Progenitor cell of endocrine pancreas (in vitro differentiated cells): ENCODE measurements at regions not wholly inside any gene's neighbourhood (a gene's known extent, or its start where the extent isn't known, plus 50 kb on each side); places are given as distances from the start of the nearest gene placed in this dataset.
A peak's percentile ranks its signal among the peaks of the same experiment; 100 is the strongest.

Experiments used
- DNase-seq: peaks from one replicate; pipeline ENCODE4 v3.0.0; 2021; ENCODE audit warnings: low spot score; ENCODE audit not compliant: unreplicated experiment
- H3K27ac Mint-ChIP-seq: 2 replicates; pipeline ENCODE4 v1.8.0; 2021; ENCODE audit warnings: mild to moderate bottlenecking, moderate library complexity, mixed read lengths
- H3K27me3 Mint-ChIP-seq: 2 replicates; pipeline ENCODE4 v1.8.0; 2021; ENCODE audit warnings: mixed read lengths
- H3K36me3 Mint-ChIP-seq: 2 replicates; pipeline ENCODE4 v1.8.0; 2022; ENCODE audit warnings: mixed read lengths; ENCODE audit not compliant: insufficient read depth
- H3K4me1 Mint-ChIP-seq: 2 replicates; pipeline ENCODE4 v1.8.0; 2021; ENCODE audit warnings: low read depth, mixed read lengths
- H3K4me3 Mint-ChIP-seq: 2 replicates; pipeline ENCODE4 v1.8.0; 2021; ENCODE audit warnings: low read depth, mild to moderate bottlenecking, moderate library complexity, mixed read lengths
- H3K9me3 Mint-ChIP-seq: 2 replicates; pipeline ENCODE4 v1.8.0; 2021; ENCODE audit warnings: low read depth, mixed read lengths
- CTCF ChIP-seq: fragments of 200-600 bp; sonication (generic); IDR thresholded peaks from one replicate; pipeline ENCODE4 v1.5.0; 2021; ENCODE audit warnings: antibody characterized with exemption, mild to moderate bottlenecking; ENCODE audit not compliant: unreplicated experiment

GRCh38 chr18:24790347-24790746 lies 329.9 kb downstream of the HRH4 start:
- Mint-ChIP-seq H3K9me3 (peaks cover 3% of the 10 kb centered on the region), H3K27me3 (peaks cover 10% of the 10 kb centered on the region)

GRCh38 chr18:24791751-24792545 lies 331.5 kb downstream of the HRH4 start:
- Mint-ChIP-seq H3K4me1 (peaks cover 4% of the 10 kb centered on the region), H3K27ac (peak overlapping the region; percentile 2), H3K9me3 (peaks cover 3% of the 10 kb centered on the region), H3K4me3 (no peak overlapping the region), H3K36me3 (no peaks in the 10 kb centered on the region), H3K27me3 (peaks cover 6% of the 10 kb centered on the region)
- no peak for TF ChIP-seq CTCF
- DNase-seq: no peak

More at GRCh38 chr18:24790347-24790746, 329.9 kb downstream of the HRH4 start:
- no peak overlapping the region for H3K4me3 Mint-ChIP-seq
- H3K4me1 Mint-ChIP-seq: peaks cover 6% of the 10 kb centered on the region
- no peaks in the 10 kb centered on the region for H3K36me3 Mint-ChIP-seq
- TF ChIP-seq CTCF: no peak
- H3K27ac Mint-ChIP-seq: no peak overlapping the region
- no peak for DNase-seq

GRCh38 chr18:24793742-24794141 lies 333.3 kb downstream of the HRH4 start:
- H3K9me3 Mint-ChIP-seq: no peaks in the 10 kb centered on the region
- no peak overlapping the region for H3K4me3 Mint-ChIP-seq
- no peaks in the 10 kb centered on the region for H3K36me3 Mint-ChIP-seq
- peaks cover 7% of the 10 kb centered on the region for H3K27me3 Mint-ChIP-seq
- H3K4me1 Mint-ChIP-seq: peaks cover 4% of the 10 kb centered on the region
- no peak for DNase-seq
- no peak overlapping the region for H3K27ac Mint-ChIP-seq
- no peak for TF ChIP-seq CTCF

- DNase-seq: no peak
- H3K4me1 Mint-ChIP-seq: peaks cover 13% of the 10 kb centered on the region
- H3K4me3 Mint-ChIP-seq: no peak overlapping the region
- H3K9me3 Mint-ChIP-seq: no peaks in the 10 kb centered on the region
- no peak overlapping the region for H3K27ac Mint-ChIP-seq
- H3K27me3 Mint-ChIP-seq: peaks cover 8% of the 10 kb centered on the region
- TF ChIP-seq CTCF: no peak
- no peaks in the 10 kb centered on the region for H3K36me3 Mint-ChIP-seq
Measured at GRCh38 chr18:24795129-24795528, 334.7 kb downstream of the HRH4 start.

GRCh38 chr18:24797981-24798380 lies 337.5 kb downstream of the HRH4 start:
- Mint-ChIP-seq H3K4me3 (no peak overlapping the region), H3K27ac (no peak overlapping the region), H3K9me3 (no peaks in the 10 kb centered on the region), H3K36me3 (no peaks in the 10 kb centered on the region), H3K27me3 (peaks cover 6% of the 10 kb centered on the region), H3K4me1 (peaks cover 10% of the 10 kb centered on the region)
- no peak for TF ChIP-seq CTCF
- no peak for DNase-seq
